ENCODE measurements at regions not wholly inside any gene's neighbourhood (a gene's known extent, or its start where the extent isn't known, plus 50 kb on each side); places are given as distances from the start of the nearest gene placed in this dataset.

DNA sequence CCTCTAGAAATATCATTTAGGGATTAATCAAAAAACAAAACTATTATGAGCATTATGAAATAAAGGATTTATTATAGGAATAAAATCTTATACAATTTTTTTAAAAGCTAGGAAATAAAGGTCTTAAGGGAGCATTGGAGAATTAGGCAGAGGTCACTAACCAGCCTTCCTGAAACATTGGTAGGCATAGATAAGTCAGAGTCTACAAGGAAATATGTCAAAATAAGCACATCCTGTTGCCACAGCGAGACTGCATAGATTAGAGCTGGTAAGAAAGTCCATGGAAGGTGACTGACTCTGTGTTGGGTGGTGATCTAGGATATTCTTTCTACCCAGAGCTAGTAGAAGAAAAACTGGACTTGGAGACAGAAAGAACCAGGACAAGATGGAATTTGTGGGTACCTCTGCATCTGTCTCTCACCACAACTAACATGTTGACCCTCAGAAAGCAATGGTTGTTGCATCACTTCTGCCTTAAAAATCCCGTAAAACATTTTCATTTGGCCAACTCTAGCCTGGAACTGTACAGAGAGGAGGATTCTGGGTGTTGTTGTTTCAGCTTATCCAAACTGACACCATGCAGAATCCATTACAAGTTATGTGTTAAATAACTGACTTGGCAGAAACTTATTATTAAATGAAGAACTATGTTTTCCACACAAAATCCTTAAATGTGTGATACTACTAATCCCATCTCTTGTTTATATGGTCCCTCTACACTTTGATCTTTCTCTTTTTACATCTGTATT is 77.1 kb downstream of the FBXO5 start:
- DNase-seq, result no peak

DNA sequence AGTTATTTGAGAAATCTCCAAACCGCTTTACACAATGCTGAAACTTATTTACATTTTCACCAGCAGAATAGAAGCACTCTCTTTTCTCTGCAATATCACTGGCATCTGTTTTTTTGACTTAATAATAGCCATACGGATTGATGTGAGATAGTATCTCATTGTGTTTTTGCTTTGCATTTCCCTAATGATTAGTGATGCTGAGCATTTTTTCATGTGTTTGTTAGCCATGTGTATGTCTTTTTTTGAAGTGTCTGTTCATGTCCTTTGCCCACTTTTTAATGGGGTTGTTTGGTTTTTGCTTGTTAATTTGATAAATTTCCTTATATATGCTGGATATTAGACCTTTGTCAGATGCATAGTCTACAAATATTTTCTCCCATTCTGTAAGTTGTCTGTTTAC is 73.6 kb downstream of the FBXO5 start:
- DNase-seq, result no peak

DNA sequence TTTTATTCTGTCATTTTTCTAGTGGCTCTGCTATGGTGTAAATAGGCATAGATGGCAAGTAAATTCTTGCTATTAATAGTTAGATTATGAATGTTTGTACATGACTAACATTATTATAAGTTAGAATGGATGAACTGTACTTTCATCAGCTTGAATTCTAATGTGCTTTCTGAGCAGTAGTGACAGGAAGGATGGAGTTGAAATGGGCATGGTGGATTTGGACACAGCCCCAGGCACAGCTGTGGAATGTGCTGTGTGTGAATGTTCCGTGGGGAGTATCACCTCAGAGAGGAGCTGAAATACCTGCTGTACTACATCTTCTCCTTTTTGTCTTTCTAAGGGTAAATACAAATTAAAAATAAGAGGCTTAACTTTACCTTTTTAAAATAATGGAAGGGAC is 66.8 kb downstream of the FBXO5 start:
- DNase-seq, result no peak

DNA sequence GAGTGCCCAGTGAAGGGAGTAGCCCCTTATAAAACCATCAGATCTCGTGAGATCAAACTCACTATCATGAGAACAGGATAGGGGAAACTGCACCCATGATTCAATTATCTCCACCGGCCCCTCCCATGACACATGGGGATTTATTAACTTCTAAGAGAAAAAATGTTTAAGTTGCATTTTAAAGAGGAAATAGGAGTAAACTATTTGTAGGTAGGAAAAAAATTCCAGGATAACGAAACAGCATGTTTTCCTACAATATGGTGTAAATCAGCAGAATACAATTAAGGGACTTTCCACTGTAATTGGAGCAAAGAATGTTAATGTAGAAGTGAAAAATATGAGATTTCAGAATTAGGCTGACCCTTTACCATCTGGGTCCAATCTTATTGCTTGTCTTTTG is 63.9 kb downstream of the FBXO5 start:
- DNase-seq, result no peak

DNA sequence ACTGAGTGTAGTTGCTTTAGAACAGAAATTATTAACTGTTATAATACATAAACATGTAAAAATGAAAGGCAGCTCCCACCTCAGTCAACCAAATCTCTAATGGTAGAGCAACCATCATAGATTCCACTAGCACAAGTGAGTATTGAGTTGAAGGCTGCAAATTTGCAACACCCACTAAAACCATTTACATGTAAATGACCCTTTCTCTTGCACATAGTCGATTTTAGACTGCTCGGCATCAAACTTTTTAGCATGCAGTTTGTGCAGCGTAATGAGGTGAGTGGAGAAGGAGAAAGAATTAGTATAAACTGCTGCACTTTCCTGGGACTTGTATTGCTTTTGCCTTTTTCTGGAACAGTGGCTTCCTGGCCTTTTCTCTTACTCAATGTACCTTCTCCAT is 62.8 kb downstream of the FBXO5 start:
- DNase-seq, result no peak

All from amygdala (tissue), 56 donors.